ENCODE measurements at regions not wholly inside any gene's neighbourhood (a gene's known extent, or its start where the extent isn't known, plus 50 kb on each side); places are given as distances from the start of the nearest gene placed in this dataset.

- TF ChIP-seq ARNT (IDR thresholded peaks at IDR 0.05) (no peak), FOXK2 (IDR thresholded peaks at IDR 0.05) (no peak)
Measured at GRCh38 chr2:238586931-238587775, 160.4 kb downstream of the ASB1 start.
